ENCODE measurements at regions not wholly inside any gene's neighbourhood (a gene's known extent, or its start where the extent isn't known, plus 50 kb on each side); places are given as distances from the start of the nearest gene placed in this dataset.

DNA sequence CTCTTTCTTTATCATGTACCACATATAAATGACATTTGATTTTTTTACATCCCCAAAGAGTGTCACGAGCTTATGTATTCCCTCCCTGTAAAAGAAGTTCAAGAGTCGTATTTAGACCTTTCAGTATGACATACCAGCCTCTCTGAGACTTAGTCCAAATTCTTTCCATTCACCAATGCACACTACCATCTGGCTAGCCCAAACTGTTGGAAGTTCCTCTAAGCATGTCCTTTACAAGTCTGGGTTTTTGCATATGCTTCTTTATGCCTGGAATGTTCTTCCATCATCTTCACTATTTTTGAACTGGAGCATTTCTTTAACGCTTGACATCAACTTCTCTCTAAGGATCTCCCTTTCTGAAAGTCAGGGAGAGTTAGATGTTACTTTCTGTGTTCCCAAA lies 68.5 kb upstream of the RGS6 start:
- no peak for DNase-seq (ENCODE audit: low read depth in 2 of 2)

Data from stimulated activated CD4-positive, alpha-beta T cell treated with anti-CD3 and anti-CD28 coated beads, Interleukin-4, amount 100 ng/mL, for 48 hours (primary cell).